ENCODE measurements at regions not wholly inside any gene's neighbourhood (a gene's known extent, or its start where the extent isn't known, plus 50 kb on each side); places are given as distances from the start of the nearest gene placed in this dataset.

DNA sequence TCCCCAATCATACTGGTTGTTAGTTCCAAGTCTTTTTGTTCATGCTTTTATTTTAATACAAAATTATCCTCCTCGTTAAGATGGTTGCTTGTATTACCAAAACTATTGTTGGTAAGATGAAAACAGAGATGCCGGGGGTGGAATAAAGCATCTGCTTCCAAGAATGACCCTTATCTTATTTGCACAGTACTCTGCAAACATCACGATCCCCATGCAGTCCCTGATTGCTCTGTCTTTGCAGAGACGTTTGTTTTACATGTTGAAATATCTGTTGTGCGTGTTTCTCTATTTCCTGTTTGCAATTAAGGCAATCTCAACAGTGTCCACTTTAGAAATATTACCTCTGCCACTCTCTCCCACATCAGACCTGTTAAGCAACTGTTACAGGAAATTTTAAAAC, 141.3 kb upstream of the NCAM2 start:
- TF ChIP-seq, protein P1, sequence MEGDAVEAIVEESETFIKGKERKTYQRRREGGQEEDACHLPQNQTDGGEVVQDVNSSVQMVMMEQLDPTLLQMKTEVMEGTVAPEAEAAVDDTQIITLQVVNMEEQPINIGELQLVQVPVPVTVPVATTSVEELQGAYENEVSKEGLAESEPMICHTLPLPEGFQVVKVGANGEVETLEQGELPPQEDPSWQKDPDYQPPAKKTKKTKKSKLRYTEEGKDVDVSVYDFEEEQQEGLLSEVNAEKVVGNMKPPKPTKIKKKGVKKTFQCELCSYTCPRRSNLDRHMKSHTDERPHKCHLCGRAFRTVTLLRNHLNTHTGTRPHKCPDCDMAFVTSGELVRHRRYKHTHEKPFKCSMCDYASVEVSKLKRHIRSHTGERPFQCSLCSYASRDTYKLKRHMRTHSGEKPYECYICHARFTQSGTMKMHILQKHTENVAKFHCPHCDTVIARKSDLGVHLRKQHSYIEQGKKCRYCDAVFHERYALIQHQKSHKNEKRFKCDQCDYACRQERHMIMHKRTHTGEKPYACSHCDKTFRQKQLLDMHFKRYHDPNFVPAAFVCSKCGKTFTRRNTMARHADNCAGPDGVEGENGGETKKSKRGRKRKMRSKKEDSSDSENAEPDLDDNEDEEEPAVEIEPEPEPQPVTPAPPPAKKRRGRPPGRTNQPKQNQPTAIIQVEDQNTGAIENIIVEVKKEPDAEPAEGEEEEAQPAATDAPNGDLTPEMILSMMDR (IDR thresholded peaks at IDR 0.05), result no peak
- no peak for DNase-seq (ENCODE audit: low spot score)
- Histone ChIP-seq H3K36me3 (no peaks in the 10 kb centered on the region), H3K27me3 (no peaks in the 10 kb centered on the region), H3K9me3 (no peaks in the 10 kb centered on the region), H3K4me1 (no peaks in the 10 kb centered on the region), H3K27ac (no peak overlapping the region), H3K4me3 (no peak overlapping the region)

DNA sequence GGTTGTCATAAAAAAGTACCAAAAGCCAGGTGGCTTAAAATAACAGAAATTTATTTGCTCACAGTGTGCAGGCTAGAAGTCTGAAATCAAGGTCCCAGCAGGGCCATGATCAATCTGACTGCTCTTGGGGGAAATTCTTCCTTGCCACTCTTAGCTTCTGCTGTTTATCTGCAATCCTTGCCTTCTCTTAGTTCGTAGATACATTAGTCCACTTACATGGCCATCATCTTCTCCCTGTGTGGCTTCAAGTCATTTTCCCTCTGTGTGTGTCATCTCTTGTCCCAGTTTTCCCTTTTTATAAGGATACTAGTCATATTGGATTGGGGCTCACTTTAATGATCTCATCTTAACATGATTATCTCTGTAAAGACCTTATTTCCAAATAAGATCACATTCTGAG, 124.0 kb upstream of the NCAM2 start:
- H3K36me3 ChIP-seq, result no peaks in the 10 kb centered on the region
- no peak for DNase-seq (ENCODE audit: low spot score)
- H3K27ac ChIP-seq, result no peak overlapping the region
- TF ChIP-seq, protein P1 (IDR thresholded peaks at IDR 0.05), result no peak
- no peaks in the 10 kb centered on the region for H3K4me1 ChIP-seq
- H3K4me3 ChIP-seq, result no peak overlapping the region
- H3K27me3 ChIP-seq, result no peaks in the 10 kb centered on the region
- no peaks in the 10 kb centered on the region for H3K9me3 ChIP-seq

DNA sequence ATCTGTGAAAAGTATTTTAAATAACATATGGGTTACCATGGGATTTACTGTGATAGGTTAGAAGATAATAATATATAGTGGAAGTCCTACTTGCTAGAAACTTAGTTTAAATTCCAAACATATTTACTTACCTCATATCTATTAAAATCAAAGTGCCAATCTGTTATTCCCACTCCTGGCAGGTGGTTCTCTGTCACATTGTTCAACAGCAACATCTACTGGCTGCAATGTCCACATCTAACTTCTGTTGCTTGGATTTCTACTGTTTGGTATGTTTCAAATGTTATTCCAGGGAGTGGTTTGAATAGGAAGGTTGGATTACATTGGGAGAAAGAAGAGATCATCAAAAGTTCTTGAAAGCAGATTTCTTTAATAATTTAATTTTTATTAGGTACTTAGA, 122.5 kb upstream of the NCAM2 start:
- TF ChIP-seq, protein P1 (IDR thresholded peaks at IDR 0.05), result no peak
- Histone ChIP-seq H3K9me3 (no peaks in the 10 kb centered on the region), H3K4me1 (no peaks in the 10 kb centered on the region), H3K36me3 (no peaks in the 10 kb centered on the region), H3K27ac (no peak overlapping the region), H3K27me3 (no peaks in the 10 kb centered on the region), H3K4me3 (no peak overlapping the region)
- DNase-seq (ENCODE audit: low spot score), result no peak

DNA sequence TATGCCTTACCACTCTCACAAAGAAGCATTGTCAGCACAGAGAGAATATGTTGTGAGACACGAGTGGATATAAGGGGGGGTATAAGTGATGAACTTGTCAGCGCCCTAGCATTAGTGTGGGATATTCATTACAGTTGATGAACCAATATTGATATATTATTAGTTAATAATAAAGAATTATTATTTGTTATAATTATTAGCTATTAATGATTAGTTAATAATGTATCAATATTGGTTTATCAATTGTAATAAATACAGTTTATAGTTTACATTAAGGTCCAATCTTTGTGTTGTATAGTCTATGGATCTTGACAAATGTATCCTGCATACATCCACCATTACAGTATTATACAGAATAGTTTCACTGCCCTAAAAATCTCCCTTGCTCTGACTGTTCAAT, 120.2 kb upstream of the NCAM2 start:
- H3K4me3 ChIP-seq, result no peak overlapping the region
- TF ChIP-seq, protein P1 (IDR thresholded peaks at IDR 0.05), result no peak
- no peaks in the 10 kb centered on the region for H3K27me3 ChIP-seq
- no peaks in the 10 kb centered on the region for H3K9me3 ChIP-seq
- no peak for DNase-seq (ENCODE audit: low spot score)
- H3K4me1 ChIP-seq, result no peaks in the 10 kb centered on the region
- no peak overlapping the region for H3K27ac ChIP-seq
- no peaks in the 10 kb centered on the region for H3K36me3 ChIP-seq

DNA sequence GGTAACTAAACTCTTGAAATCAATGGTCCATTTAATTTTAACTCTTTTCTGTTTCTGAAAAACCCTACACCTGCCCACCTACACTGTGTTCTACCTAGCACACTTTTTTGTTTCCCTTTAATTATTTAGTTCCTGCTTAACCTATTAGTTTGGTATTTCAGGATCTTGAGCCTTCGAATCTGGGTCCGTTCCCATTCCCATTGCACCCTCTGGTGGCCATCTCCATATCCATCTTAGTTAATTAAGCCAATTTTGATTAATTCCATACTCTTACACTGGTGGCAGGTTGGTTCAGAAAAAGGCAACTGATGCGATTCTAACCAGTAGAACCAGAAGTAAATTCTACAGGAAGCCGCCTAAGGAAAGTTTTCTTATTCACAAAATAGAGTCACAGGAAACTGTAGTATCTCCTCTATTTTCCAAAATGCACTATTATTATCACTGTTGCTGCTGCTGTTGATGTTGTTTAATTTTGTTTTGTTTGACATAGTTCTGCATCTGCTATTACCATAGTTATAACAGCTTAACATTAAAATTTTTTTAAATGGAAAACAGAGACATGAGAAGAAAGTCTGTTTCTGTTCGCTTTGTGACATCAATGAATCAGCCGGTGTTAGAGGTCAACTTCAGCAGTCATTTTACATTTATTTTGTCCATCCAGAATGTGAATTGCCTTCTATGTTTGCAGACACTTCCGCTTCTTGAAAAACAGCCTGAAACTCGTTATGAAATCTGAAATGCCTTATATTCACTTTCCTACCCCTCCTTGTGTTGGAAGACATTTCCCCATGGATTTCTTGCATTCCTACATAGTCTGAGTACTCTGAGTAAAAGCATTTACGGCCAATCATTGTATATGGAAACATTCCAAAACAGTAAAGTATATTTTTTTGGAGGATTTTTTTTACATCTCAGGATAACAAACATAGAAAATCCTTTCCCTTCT, 115.5 kb upstream of the NCAM2 start:
- Histone ChIP-seq H3K36me3 (no peaks in the 10 kb centered on the region), H3K4me3 (no peak overlapping the region), H3K27ac (no peak overlapping the region), H3K27me3 (no peaks in the 10 kb centered on the region), H3K9me3 (no peaks in the 10 kb centered on the region), H3K4me1 (no peaks in the 10 kb centered on the region)
- TF ChIP-seq, protein P1 (IDR thresholded peaks at IDR 0.05), result peak in 1 of 2 donors; percentile 66
- no peak for DNase-seq (ENCODE audit: low spot score)

Measured in right atrium auricular region (tissue), 2 donors.